H1 (cell line): ENCODE measurements at regions not wholly inside any gene's neighbourhood (a gene's known extent, or its start where the extent isn't known, plus 50 kb on each side); places are given as distances from the start of the nearest gene placed in this dataset.

Experiments
- CTCF ChIA-PET: fragments of 300-600 bp; sonication (Branson Sonifier 250); formaldehyde crosslinking; loops from one replicate; lab custom pipeline; 2021; ENCODE audit not compliant: partially characterized antibody; lab: Charles Lee
- POLR2A ChIA-PET: fragments of 300-600 bp; sonication (Branson Sonifier 250); formaldehyde crosslinking; loops from one replicate; lab custom pipeline; 2021; ENCODE audit warnings: inconsistent platforms; ENCODE audit not compliant: partially characterized antibody; lab: Charles Lee
- DNase-seq, 2 experiments: peaks; one replicate each; pipeline versions ENCODE4 v3.0.0 to v3.0.0-alpha.2; 2010 to 2022; ENCODE audit warnings: low spot score in 2 of 2, low read depth in 1 of 2, mixed read lengths in 1 of 2
- FAIRE-seq: peaks from 2 replicates; lab custom pipeline; 2011; peaks lifted over from hg19 to GRCh38; lab: Jason Lieb, UNC
- H2AFZ ChIP-seq: 2 replicates; pipeline ENCODE4 v1.8.1; 2012; ENCODE audit warnings: low read length, inconsistent platforms
- H2AK5ac ChIP-seq: 2 replicates; pipeline ENCODE4 v1.6.1; 2013; ENCODE audit warnings: low read depth, low read length
- H2BK120ac ChIP-seq: replicated peaks from 2 replicates; pipeline ENCODE3; 2013; ENCODE audit warnings: low read depth, low read length, inconsistent platforms
- H2BK12ac ChIP-seq: 2 replicates; pipeline ENCODE4 v1.6.1; 2013; ENCODE audit warnings: low read depth, low read length
- H2BK15ac ChIP-seq: 2 replicates; pipeline ENCODE4 v1.6.1; 2013; ENCODE audit warnings: low read length
- H2BK20ac ChIP-seq: 2 replicates; pipeline ENCODE4 v1.6.1; 2013; ENCODE audit warnings: low read length
- H2BK5ac ChIP-seq: 2 replicates; pipeline ENCODE4 v1.6.1; 2013; ENCODE audit warnings: low read depth, low read length
- H3K14ac ChIP-seq: 2 replicates; pipeline ENCODE4 v1.6.1; 2013; ENCODE audit warnings: inconsistent platforms; ENCODE audit not compliant: insufficient read length
- H3K18ac ChIP-seq: 2 replicates; pipeline ENCODE4 v1.6.1; 2013; ENCODE audit warnings: low read length; ENCODE audit errors: extremely low read depth
- H3K23ac ChIP-seq: 2 replicates; pipeline ENCODE4 v1.6.1; 2013; ENCODE audit warnings: inconsistent platforms; ENCODE audit not compliant: insufficient read length
- H3K23me2 ChIP-seq: 2 replicates; pipeline ENCODE4 v1.6.1; 2013; ENCODE audit warnings: low read depth, low read length
- H3K27ac ChIP-seq: 2 replicates; pipeline ENCODE4 v1.6.1; 2011; ENCODE audit warnings: low read depth, low read length, inconsistent platforms
- H3K27me3 ChIP-seq, 4 experiments: replicated peaks in 1 of 4; 1 replicate in 1 of 4; 2 replicates in 3 of 4; pipeline versions ENCODE4 v1.6.1 to v1.8.1; 2011 to 2013; ENCODE audit warnings: low read length in 3 of 4, mild to moderate bottlenecking in 3 of 4, inconsistent platforms in 2 of 4, mixed read lengths in 2 of 4, moderate library complexity in 1 of 4; ENCODE audit not compliant: control insufficient read depth in 3 of 4, insufficient read depth in 3 of 4; ENCODE audit errors: extremely low read depth in 1 of 4
- H3K36me3 ChIP-seq, 4 experiments: 2 replicates each; pipeline versions ENCODE4 v1.6.1 to v1.8.1; 2011 to 2013; ENCODE audit warnings: mild to moderate bottlenecking in 4 of 4, low read length in 3 of 4, moderate library complexity in 2 of 4, control low read depth in 1 of 4, inconsistent platforms in 1 of 4; ENCODE audit not compliant: insufficient read depth in 4 of 4, control insufficient read depth in 2 of 4
- H3K4ac ChIP-seq: replicated peaks from 2 replicates; pipeline ENCODE3; 2013; ENCODE audit warnings: low read length, low read depth, mixed read lengths, inconsistent platforms; ENCODE audit not compliant: insufficient read length
- H3K4me1 ChIP-seq, 4 experiments: replicated peaks in 1 of 4; 1 replicate in 1 of 4; 2 replicates in 3 of 4; pipeline versions ENCODE4 v1.6.1 to v1.8.1; 2011 to 2013; ENCODE audit warnings: low read length in 3 of 4, inconsistent platforms in 2 of 4, mixed read lengths in 1 of 4; ENCODE audit not compliant: insufficient read depth in 4 of 4, control insufficient read depth in 3 of 4
- H3K4me2 ChIP-seq, 2 experiments: 2 replicates each; pipeline versions ENCODE4 v1.6.1 to v1.8.1; 2011 to 2013; ENCODE audit warnings: low read depth in 2 of 2, low read length in 2 of 2, control low read depth in 1 of 2, inconsistent platforms in 1 of 2, mild to moderate bottlenecking in 1 of 2; ENCODE audit not compliant: insufficient read depth in 1 of 2
- H3K4me3 ChIP-seq, 4 experiments: fragments of 200-600, 300-600 bp in 1 of 4; sonication (generic), shearing (Covaris generic), sonication (Bioruptor Twin) in 1 of 4; 2 replicates each; pipeline versions ENCODE4 v1.5.1 to v1.8.1; 2011 to 2016; ENCODE audit warnings: low read length in 4 of 4, low read depth in 3 of 4, control low read depth in 2 of 4, inconsistent platforms in 2 of 4, mild to moderate bottlenecking in 2 of 4, mixed read lengths in 1 of 4, moderate library complexity in 1 of 4; ENCODE audit not compliant: insufficient read depth in 2 of 4; ENCODE audit errors: extremely low read depth in 1 of 4
- H3K56ac ChIP-seq: replicated peaks from 2 replicates; pipeline ENCODE3; 2013; ENCODE audit warnings: low read depth, mild to moderate bottlenecking, mixed read lengths, low read length, inconsistent platforms; ENCODE audit not compliant: insufficient read length
- H3K79me1 ChIP-seq: 2 replicates; pipeline ENCODE4 v1.6.1; 2013; ENCODE audit warnings: low read depth, low read length, control low read depth
- H3K79me2 ChIP-seq, 2 experiments: 2 replicates each; pipeline versions ENCODE4 v1.6.1 to v1.8.1; 2012 to 2013; ENCODE audit warnings: low read length in 2 of 2, mild to moderate bottlenecking in 2 of 2, inconsistent platforms in 1 of 2; ENCODE audit not compliant: insufficient read depth in 2 of 2, control insufficient read depth in 1 of 2
- H3K9ac ChIP-seq, 4 experiments: replicated peaks in 1 of 4; 1 replicate in 1 of 4; 2 replicates in 3 of 4; pipeline versions ENCODE4 v1.6.1 to v1.8.1; 2011 to 2013; ENCODE audit warnings: low read depth in 3 of 4, low read length in 3 of 4, control low read depth in 2 of 4, mild to moderate bottlenecking in 2 of 4, moderate library complexity in 2 of 4, inconsistent platforms in 1 of 4; ENCODE audit errors: extremely low read depth in 1 of 4
- H3K9me3 ChIP-seq, 2 experiments: 2 replicates each; pipeline versions ENCODE4 v1.6.1 to v1.8.1; 2012 to 2013; ENCODE audit warnings: mild to moderate bottlenecking in 2 of 2, moderate library complexity in 2 of 2, control low read depth in 1 of 2, inconsistent platforms in 1 of 2, low read depth in 1 of 2, low read length in 1 of 2, mixed read lengths in 1 of 2; ENCODE audit not compliant: insufficient read depth in 2 of 2
- H4K20me1 ChIP-seq, 2 experiments: replicated peaks in 1 of 2; 2 replicates each; pipeline versions ENCODE3 to v1.8.1; 2011 to 2013; ENCODE audit warnings: inconsistent platforms in 2 of 2, low read length in 2 of 2, mild to moderate bottlenecking in 1 of 2; ENCODE audit not compliant: insufficient read depth in 2 of 2, control insufficient read depth in 1 of 2
- H4K5ac ChIP-seq: 2 replicates; pipeline ENCODE4 v1.6.1; 2013; ENCODE audit warnings: low read length, low read depth, mixed read lengths, inconsistent platforms; ENCODE audit not compliant: insufficient read length
- H4K8ac ChIP-seq: 2 replicates; pipeline ENCODE4 v1.8.0; 2013; ENCODE audit warnings: mild to moderate bottlenecking, moderate library complexity, low read length, inconsistent platforms; ENCODE audit not compliant: insufficient read depth; ENCODE audit errors: extremely low read depth
- H4K91ac ChIP-seq: replicated peaks from 2 replicates; pipeline ENCODE3; 2013; ENCODE audit warnings: low read length, mixed read lengths, inconsistent platforms; ENCODE audit not compliant: insufficient read length
- ASH2L ChIP-seq: fragments of 200-600, 300-600 bp; sonication (generic); IDR thresholded peaks from one replicate; pipeline ENCODE4 v1.7.1; 2017; ENCODE audit warnings: low read length
- BACH1 ChIP-seq: IDR thresholded peaks from 2 replicates; pipeline ENCODE4 v1.6.1; 2012; ENCODE audit warnings: low read length, improper control_type of control experiment
- CBX8 ChIP-seq: fragments of 300-800, 300-1000 bp; sonication (generic); IDR thresholded peaks from 2 replicates; pipeline ENCODE4 v1.7.1; 2016; ENCODE audit warnings: low read depth, low read length, borderline replicate concordance
- KDM1A ChIP-seq: fragments of 200-600, 300-600 bp; sonication (generic); IDR thresholded peaks from 2 replicates; pipeline ENCODE4 v1.7.1; 2016; ENCODE audit warnings: mild to moderate bottlenecking, low read length, borderline replicate concordance
- NRF1 ChIP-seq: IDR thresholded peaks from 2 replicates; pipeline ENCODE4 v1.6.1; 2011; ENCODE audit warnings: mild to moderate bottlenecking, low read depth, low read length, improper control_type of control experiment
- SRF ChIP-seq: IDR thresholded peaks from 2 replicates; pipeline ENCODE4 v1.6.1; 2011; ENCODE audit warnings: mild to moderate bottlenecking, low read depth, low read length, moderate library complexity
- WGBS, 2 experiments: shearing (Covaris generic) in 1 of 2; methylation state at CpG; one replicate each; pipeline versions ENCODE4 v1.1.6 to v1.1.7; 2013 to 2015; ENCODE audit warnings: low lambda C conversion rate in 2 of 2, mixed read lengths in 2 of 2, inconsistent platforms in 1 of 2, low coverage in 1 of 2, missing lambda C conversion rate in 1 of 2; ENCODE audit not compliant: insufficient replicate concordance in 2 of 2, insufficient coverage in 1 of 2, insufficient read length in 1 of 2; ENCODE audit errors: extremely low coverage in 1 of 2, missing lambda C conversion rate in 1 of 2; 5-methylcytosine and 5-hydroxymethylcytosine counted together
- TF ChIP-seq, protein P1 (sequence below): IDR thresholded peaks from 2 replicates; pipeline ENCODE4 v1.6.1; 2011; ENCODE audit warnings: low read depth, mild to moderate bottlenecking, low read length; ENCODE audit not compliant: insufficient read depth
- TF ChIP-seq, protein P2 (sequence below), 3 experiments: IDR thresholded peaks; 1 replicate in 2 of 3; 2 replicates in 1 of 3; pipeline versions ENCODE4 v1.5.1 to v1.6.1; 2011; ENCODE audit warnings: low read length in 3 of 3, mild to moderate bottlenecking in 3 of 3, inconsistent platforms in 2 of 3, low read depth in 1 of 3, moderate library complexity in 1 of 3; ENCODE audit not compliant: insufficient read depth in 1 of 3; ENCODE audit errors: control extremely low read depth in 1 of 3

DNA sequence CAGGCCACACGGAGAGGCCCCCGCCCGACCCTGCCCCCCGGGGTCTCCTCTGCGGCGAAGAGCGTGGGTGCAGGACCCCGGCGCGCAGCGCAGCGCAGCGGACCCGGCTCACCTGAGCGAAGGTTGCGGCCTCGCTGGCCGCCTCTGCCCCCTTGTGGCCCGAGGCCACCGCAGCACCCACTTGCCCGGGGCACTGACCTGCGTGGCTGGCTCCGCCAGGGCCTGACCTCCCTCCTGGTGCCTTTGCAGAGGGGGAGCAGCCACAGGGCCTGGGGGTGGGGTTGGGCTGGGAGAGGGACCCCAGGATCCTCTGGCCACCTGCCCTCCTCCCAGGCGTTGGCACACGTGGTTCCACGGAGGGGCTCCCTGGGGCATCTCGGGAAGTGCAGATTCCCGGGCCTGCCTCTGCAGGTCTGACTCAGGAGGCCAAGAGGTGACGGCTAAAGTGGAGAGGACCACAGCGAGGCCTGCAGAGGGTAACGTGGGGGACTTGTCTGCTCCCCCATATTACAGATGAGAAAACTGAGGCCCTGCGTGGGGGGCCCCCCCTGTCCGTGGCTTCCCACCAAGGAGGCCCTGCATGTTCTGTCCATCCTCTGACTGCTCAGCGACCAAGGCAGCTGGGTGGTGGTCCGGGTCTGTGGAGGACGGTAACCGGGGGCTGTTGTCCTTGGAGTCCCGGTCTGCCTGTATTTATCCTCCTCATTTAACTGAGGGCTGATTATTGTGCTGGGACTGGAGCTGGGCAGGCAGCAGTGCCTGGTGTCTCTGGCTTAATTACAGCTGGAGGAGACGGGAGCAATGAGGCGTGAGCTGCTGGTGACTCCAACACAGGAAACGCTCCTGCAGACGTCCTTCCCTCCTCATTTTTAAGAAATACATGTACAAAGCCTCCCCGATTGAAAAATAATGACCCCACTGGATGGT, 67.9 kb upstream of the BEGAIN start:
- Histone ChIP-seq H3K56ac (no peak overlapping the region), H4K5ac (no peak overlapping the region), H2BK20ac (no peak overlapping the region), H2BK12ac (no peak overlapping the region), H3K23me2 (no peaks in the 10 kb centered on the region), H2BK120ac (no peak overlapping the region), H2BK5ac (no peak overlapping the region), H3K4me3 (peak overlapping the region; percentile 12 to 51 (median 24); a peak in 6 of 8 replicates), H3K79me2 (no peaks in the 10 kb centered on the region), H3K18ac (no peak overlapping the region; the same call in 1 of the 2 replicates), H3K79me1 (no peaks in the 10 kb centered on the region), H3K14ac (no peak overlapping the region), H3K9me3 (no peaks in the 10 kb centered on the region), H3K27me3 (peaks cover 0 to 8% (median 1%) of the 10 kb centered on the region in 4 experiments; a peak in 2 of 7 replicates), H3K4me2 (peak overlapping the region in 1 of 2 experiments; percentile 70; a peak in 3 of 4 replicates), H2BK15ac (no peak overlapping the region), H3K36me3 (no peaks in the 10 kb centered on the region), H4K91ac (no peak overlapping the region), H2AK5ac (no peak overlapping the region), H3K4ac (no peak overlapping the region), H3K9ac (no peak overlapping the region), H4K8ac (no peak overlapping the region; the same call in 1 of the 2 replicates), H3K23ac (no peak overlapping the region), H3K27ac (no peak overlapping the region), H3K4me1 (peaks cover 0 to 17% (median 7%) of the 10 kb centered on the region in 4 experiments; a peak in 5 of 7 replicates), H2AFZ (no peak overlapping the region), H4K20me1 (no peaks in the 10 kb centered on the region)
- ChIA-PET POLR2A (no interaction called here), CTCF (interaction anchor here (0.6 to 9.5 kb wide), 43 partner anchors 9 to 628 kb away, joined by 3 to 109 read pairs (median 6); no protein-coding TSS in a partner anchor)
- WGBS, 2 experiments = 36% methylated on average over 27 of the region's 43 CpGs; no CpG with 5 or more reads in 1 of the 2 experiments
- DNase-seq = peak in 1 of 2 experiments; percentile 83
- FAIRE-seq = no peak
- TF ChIP-seq ASH2L (no peak), KDM1A (no peak; the same call in 1 of the 2 replicates), SRF (no peak), NRF1 (no peak), CBX8 (no peak), BACH1 (peak; percentile 84)
- TF ChIP-seq, protein P1, sequence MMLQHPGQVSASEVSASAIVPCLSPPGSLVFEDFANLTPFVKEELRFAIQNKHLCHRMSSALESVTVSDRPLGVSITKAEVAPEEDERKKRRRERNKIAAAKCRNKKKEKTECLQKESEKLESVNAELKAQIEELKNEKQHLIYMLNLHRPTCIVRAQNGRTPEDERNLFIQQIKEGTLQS = no peak
- TF ChIP-seq, protein P2, sequence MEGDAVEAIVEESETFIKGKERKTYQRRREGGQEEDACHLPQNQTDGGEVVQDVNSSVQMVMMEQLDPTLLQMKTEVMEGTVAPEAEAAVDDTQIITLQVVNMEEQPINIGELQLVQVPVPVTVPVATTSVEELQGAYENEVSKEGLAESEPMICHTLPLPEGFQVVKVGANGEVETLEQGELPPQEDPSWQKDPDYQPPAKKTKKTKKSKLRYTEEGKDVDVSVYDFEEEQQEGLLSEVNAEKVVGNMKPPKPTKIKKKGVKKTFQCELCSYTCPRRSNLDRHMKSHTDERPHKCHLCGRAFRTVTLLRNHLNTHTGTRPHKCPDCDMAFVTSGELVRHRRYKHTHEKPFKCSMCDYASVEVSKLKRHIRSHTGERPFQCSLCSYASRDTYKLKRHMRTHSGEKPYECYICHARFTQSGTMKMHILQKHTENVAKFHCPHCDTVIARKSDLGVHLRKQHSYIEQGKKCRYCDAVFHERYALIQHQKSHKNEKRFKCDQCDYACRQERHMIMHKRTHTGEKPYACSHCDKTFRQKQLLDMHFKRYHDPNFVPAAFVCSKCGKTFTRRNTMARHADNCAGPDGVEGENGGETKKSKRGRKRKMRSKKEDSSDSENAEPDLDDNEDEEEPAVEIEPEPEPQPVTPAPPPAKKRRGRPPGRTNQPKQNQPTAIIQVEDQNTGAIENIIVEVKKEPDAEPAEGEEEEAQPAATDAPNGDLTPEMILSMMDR (IDR thresholded peaks at IDR 0.05; ENCODE audit: control extremely low read depth in 1 of 3, insufficient read depth in 1 of 3, low read depth in 1 of 3, low read length in 3 of 3) = peak; percentile 81 to 96 (median 86)
